Adipose tissue (tissue), 3 donors: ENCODE measurements at regions not wholly inside any gene's neighbourhood (a gene's known extent, or its start where the extent isn't known, plus 50 kb on each side); places are given as distances from the start of the nearest gene placed in this dataset.

Experiments used
- H3K27ac ChIP-seq: one replicate; pipeline ENCODE4 v1.5.1; 2013; ENCODE audit warnings: low read depth, low read length
- WGBS, 3 donors: extraction: QIAGEN DNeasy Blood & Tissue Kit; methylation state at CpG; one replicate each; pipeline ENCODE4 v1.1.7; 2013; 5-methylcytosine and 5-hydroxymethylcytosine counted together
- donor health status: healthy with polysubstance abuse.
- donor health status: Bipolar disorder and iron deficiency.
- donor health status: healthy.

DNA sequence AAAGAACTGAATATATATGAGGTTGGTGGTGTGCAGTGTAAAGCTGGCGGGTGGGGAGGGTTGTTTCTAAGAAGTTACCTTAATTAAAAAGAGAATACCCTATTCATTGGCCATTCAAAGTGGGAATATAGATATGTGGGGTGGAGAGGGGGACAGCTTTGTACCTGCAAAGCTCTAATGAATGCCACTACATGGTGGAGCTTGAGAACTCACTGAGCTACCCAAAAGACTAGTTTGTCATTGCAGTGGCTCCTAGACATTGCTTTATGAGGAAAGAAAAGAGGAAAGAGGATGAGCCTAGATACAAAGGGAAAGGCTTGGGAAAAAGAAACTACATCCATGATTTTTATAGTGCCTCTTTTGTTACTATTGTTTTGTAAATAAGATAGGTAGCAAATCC is 209.9 kb upstream of the SPRY1 start:
- WGBS, 3 donors = 94 to 100% (median 97%) methylated on average over 1 of the region's 1 CpG
- no peak overlapping the region for H3K27ac ChIP-seq

DNA sequence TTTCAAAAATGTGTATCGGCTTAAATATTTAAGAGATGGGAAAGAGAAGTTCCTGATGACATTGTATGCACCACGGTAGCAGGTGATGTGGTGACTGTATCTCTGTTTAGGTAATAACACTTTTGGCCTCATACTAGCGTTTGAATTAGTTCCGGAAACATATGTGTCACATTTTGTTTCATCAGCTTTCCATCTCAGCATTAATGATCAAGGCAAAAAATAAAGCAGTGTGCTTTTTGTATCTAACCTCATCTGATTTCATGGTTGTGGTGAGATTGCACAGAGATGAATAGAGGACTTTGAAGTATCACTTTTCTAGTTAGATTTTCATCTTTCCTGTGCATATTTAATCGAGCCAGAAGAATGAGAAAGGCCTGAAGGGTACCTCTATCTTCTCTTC is 206.4 kb upstream of the SPRY1 start:
- 89 to 92% (median 90%) methylated on average over 5 of the region's 5 CpGs for WGBS, 3 donors

DNA sequence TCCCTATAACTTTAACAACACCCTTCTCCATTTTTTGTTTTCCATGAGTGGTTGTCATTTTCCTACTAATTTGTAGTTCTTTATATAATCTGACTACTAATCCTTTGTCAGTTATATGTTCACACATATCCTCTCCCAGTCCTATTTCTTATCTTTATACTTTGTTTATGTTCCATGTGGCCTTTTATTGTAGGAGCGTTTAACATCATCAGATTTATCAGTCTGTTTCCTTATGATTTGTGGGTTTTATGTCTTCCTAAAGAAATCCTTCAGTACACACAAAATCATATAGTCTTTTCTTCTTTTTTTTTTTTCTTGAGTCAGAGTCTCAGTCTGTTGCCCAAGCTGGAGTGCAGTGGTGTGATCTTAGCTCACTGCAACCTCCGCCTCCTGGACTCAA is 204.9 kb upstream of the SPRY1 start:
- 50 to 91% (median 63%) methylated on average over 2 of the region's 2 CpGs for WGBS, 3 donors
- no peak overlapping the region for H3K27ac ChIP-seq

More for the DNA sequence above, 206.4 kb upstream of the SPRY1 start:
- H3K27ac ChIP-seq = no peak overlapping the region

DNA sequence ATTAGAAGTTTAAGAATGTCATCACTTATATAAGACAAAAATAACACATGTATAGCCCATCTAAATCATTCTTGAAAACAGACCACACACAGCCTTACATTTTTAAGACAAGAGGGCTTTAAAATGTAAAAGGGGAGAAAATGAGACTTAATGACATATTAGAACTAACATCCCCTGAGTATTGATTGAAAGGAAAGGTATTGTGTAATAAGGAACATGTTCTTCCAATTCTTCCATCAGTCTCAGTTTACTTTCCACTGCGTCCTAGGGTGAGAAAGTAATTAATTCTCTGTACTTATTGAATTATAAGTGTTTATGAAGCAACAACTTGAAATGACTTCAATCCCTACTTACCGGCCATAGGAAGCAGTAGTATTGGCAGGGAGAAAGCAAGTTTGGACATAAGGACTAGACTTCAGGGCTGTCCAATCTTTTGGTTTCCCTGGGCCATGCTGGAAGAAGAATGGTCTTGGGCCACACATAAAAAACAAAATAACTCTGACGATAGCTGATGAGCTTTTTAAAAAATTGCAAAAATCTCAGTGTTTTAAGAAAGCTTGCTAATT is 202.7 kb upstream of the SPRY1 start:
- 66 to 92% (median 75%) methylated on average over 3 of the region's 3 CpGs for WGBS, 3 donors
- no peak overlapping the region for H3K27ac ChIP-seq

DNA sequence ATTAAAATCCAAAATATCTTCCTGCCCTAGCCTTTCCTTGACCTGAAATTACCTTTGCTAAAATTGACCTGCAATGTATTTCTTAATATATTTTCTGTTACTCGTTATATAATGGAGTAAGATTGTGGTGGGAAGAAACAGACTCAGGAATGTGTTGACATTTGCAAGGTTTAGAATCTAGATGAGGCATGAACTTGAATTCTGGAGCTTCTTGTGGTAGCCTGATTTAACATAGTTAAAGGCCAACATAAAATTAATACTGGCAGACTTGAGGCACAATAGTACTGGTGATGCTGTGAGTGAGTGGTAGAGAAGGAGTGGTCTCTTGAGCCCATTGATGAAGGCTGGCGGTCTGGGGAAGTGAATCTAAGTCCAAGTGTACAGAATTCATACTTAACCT is 197.9 kb upstream of the SPRY1 start:
- WGBS, 3 donors = 79 to 92% (median 89%) methylated on average over 2 of the region's 2 CpGs
- H3K27ac ChIP-seq = no peak overlapping the region

DNA sequence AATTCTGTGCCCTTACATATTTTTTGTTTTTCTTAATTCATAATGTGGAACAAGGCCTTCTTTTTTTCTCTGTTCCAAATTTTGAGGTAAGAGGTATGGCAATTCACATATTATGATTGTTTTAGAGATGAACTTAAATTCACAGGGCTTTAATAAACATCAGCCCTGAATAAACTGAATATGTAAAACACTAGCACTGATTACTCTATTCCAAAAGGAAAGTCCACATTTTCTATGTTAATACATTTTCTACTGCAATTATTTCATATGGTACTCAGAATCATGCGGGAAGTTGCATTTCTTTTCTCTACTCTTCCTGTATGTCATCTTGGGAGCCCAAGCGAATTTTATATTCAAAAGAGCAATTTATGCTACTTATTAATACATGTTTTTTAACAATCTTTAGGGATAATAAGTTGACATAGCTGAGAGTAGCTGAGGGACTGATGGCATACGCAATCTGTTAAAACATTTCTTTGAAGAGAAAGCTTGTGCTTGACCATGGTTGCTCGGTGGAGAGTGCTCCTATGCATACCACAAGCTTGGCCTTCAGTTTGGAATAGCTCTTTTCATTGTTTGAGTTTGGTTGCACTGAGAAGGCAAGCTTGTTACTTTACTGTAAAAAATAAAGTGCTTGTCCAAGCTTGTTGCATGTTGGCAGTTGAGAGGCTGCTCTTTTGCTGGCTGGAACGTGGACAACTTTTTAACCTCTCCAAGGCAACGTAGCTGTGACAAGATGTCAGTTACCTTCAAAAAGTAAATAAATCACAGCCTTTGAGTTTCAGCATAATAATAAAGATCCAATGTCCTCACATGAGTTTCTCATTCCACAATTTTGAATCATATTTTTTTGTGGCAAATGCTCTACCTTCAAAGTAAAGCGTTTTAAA is 196.3 kb upstream of the SPRY1 start:
- 74 to 90% (median 87%) methylated on average over 7 of the region's 7 CpGs for WGBS, 3 donors
- H3K27ac ChIP-seq = no peak overlapping the region

DNA sequence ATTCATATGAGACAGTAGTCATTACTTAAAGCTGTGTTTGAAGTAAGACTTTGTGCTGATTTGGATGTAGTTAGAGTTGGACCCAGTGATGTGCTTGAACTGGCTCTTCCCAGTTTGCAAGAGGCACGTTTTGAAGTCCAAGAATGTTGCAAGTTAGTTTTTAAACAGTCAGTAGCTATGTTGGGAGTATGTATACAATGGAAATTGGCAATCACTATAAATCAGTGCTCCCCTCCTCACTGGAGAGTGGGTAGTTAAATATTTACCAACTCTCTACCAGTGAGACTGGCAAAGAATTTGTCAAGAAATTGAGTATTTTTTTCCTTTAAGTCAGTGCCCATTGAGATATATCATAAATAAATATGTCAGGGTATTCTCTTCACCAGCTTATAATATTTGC is 191.9 kb upstream of the SPRY1 start:
- WGBS, 3 donors = 0 to 77% (median 68%) methylated on average over 1 of the region's 1 CpG

DNA sequence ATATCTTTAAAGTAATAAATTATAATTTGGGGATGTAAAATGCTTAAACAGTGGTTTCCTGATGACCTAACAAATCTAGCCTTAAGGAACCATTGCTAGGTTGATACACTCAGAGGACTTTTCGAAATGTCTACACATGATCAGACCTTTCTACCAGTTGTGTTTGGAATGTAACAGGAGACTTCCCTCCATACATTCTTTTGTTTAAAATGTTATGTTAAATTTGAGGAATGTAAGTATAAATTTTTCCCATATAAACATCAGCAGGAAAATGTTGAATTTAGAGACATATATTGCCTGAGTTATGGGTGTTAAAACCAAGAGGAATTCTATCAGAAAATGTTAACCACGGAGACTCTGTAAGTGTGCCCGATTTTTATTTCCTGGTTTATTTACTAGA is 190.6 kb upstream of the SPRY1 start:
- 59 to 89% (median 61%) methylated on average over 3 of the region's 3 CpGs for WGBS, 3 donors
- no peak overlapping the region for H3K27ac ChIP-seq

More for the DNA sequence above, 191.9 kb upstream of the SPRY1 start:
- no peak overlapping the region for H3K27ac ChIP-seq

DNA sequence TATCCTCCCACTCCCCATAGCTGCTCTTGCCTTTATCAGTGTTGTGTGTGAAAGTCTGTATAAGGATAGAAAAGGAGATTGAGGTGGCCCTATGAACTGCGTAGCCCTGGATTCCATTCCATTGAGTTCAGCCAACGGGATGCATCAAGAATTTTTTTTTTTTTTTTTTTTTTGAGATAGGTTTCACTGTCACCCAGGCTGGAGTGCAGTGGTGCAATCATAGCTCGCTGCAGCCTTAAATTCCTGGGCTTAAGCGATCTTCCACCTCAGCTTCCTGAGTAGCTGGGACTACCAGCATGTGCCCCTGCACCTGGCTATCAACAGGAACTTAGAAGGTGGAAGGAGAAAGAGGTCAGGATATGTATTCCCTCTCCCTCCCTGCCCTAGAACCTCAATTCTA is 187.2 kb upstream of the SPRY1 start:
- H3K27ac ChIP-seq = no peak overlapping the region
- WGBS, 3 donors = 92 to 97% (median 96%) methylated on average over 4 of the region's 4 CpGs

DNA sequence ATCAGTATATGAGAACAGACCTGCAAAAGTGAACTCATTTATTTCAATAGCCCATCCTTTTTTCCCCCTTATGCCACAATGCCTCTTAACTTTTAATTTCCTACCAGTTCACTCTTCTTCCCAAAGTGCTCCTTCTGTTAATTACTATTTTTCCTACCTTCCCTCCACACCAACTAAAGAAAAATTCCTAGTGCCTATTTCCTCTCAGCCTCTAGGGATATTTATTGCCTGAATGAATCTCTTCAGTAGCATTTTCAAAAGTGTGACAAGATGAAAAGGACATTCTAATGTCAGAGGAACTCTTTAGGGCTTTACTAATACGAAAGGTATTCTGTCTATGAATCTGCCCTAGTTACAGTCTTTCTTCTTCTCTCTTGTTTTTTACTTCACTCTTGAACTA is 181.1 kb upstream of the SPRY1 start:
- H3K27ac ChIP-seq = no peak overlapping the region
- WGBS, 3 donors = 93 to 98% (median 96%) methylated on average over 1 of the region's 1 CpG

DNA sequence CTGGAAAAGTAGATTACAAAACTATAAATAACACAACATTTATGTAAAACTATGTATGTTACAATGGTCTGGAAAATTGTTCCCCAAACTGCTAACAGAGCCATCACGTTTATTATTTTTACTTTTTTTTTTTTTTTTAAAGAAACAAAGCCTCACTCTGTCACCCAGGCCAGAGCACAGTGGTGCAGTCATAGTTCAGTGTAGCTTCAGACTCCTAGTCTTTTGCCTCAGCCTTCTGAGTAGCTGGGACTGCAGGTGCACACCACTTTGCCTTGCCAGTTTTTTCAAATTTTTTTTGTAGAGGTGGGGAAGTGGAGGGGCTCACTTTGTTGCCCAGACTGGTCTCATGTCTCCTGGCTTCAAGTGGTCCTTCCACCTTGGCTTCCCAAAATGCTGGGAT is 180.1 kb upstream of the SPRY1 start:
- H3K27ac ChIP-seq = no peak overlapping the region
- WGBS, 3 donors = 22 to 40% (median 36%) methylated on average over 1 of the region's 1 CpG

DNA sequence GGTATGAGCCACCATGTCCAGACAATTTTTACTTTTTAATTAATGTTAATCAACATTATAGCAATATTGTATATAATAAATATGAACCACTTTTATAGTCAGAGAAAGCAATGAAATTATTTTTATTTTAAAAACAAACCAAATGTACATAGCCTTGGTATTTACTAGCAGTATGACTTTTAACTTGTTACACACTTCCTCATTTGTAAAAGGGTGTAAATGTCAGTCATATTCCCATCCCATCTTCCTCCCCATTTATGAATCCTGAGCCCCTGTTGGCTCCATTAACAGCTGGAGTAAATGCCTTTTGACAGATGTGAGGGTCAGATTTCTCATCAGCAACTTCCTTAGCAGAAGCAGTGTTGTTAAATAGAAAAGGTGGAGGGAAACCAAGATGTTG is 179.6 kb upstream of the SPRY1 start:
- no peak overlapping the region for H3K27ac ChIP-seq

DNA sequence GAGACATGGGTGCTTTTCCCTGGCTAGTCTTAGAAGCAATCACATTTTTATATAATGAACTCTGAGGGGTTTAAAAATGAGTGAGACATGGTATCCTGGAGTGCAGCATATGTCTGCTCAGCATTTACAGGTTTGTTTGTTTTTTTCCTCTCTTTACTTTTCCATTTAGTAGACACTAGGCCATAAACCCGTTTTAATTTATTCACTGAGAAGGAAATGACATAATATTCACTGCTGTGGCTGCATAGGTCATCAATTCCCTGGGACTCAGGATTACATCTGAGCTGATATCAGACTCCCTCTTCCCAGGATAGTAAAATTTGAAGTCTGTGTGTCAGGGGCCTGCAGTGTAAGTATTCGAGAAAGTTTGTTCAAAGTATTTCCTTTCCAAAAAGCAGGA is 178.9 kb upstream of the SPRY1 start:
- 28 to 62% (median 52%) methylated on average over 2 of the region's 2 CpGs for WGBS, 3 donors
- H3K27ac ChIP-seq = no peak overlapping the region

DNA sequence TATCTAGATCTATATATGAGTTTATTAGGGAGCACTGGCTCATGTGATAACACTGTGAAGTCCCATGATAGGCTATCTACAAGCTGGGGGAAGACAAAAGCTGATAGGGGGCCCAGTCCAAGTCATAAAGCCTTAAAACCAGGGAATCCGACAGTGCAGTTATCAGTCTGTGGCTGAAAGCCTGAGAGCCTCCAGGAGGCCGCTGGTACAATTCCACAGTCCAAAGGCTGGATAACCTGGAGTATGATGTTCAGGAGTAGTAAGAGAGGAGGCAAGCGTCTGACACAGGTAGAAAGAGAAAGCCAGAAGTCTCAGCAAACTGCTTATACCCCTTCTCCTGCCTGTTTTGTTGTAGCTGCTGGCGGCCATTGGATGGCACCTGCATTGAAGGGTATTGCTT is 177.6 kb upstream of the SPRY1 start:
- no peak overlapping the region for H3K27ac ChIP-seq
- 98 to 99% (median 98%) methylated on average over 4 of the region's 4 CpGs for WGBS, 3 donors

DNA sequence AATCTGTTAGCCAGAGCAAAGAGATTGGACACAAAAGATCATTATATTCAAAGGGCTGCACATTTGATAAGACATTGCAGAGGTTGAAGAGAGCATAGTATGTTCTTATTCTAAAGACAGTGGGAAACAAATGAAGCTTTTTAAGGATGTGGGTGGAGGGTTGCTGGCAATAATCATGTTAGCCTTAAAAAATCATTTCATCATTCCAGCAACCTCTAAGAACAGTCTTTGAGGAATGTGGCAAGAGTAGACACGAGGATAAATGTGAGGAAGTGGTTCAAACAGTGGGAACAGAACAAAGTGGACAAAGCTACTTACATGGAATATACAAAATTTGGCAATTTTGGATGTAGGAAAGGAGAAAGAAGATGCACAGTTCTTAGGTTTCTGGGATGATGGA is 167.3 kb upstream of the SPRY1 start:
- H3K27ac ChIP-seq = no peak overlapping the region
- WGBS, 3 donors = 55 to 74% (median 58%) methylated on average over 1 of the region's 1 CpG

DNA sequence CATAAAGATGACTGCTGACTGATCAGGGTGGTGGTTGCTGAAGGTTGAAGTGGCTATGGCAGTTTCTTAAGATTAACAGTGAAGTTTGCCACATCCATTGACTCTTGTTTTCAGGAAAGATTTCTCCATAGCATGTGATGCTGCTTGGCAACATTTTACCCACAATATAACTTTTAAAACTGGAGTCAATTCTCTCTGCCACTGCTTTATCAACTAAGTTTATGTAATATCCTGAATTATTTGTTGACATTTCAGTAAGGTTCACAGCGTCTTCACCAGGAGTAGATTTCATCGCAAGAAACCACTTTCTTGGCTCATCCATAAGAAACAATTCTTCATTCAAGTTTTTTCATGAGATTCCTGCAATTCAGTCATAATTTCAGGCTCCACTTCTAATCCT is 166.5 kb upstream of the SPRY1 start:
- 59 to 78% (median 62%) methylated on average over 2 of the region's 2 CpGs for WGBS, 3 donors

DNA sequence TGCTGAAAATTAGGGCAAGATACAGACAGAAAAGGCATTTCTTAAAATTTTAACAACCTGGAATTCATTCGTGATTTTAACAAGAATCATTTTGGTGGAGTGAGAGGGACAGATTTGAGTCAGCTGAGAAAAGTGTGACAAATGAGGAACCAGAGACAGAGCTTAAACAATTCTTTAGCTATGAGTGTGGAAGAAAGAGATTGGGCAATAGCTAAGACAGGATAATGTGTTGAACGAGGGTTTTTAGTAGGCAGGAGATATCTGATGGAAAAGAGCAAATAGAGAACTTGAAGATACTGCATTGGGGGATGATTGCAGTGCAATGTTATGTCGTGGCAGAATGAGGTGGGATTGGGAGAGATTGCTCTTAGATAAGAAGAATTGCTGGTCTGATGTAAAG is 164.2 kb upstream of the SPRY1 start:
- WGBS, 3 donors = 23 to 59% (median 56%) methylated on average over 3 of the region's 3 CpGs
- H3K27ac ChIP-seq = no peak overlapping the region

More for the DNA sequence above, 166.5 kb upstream of the SPRY1 start:
- no peak overlapping the region for H3K27ac ChIP-seq

DNA sequence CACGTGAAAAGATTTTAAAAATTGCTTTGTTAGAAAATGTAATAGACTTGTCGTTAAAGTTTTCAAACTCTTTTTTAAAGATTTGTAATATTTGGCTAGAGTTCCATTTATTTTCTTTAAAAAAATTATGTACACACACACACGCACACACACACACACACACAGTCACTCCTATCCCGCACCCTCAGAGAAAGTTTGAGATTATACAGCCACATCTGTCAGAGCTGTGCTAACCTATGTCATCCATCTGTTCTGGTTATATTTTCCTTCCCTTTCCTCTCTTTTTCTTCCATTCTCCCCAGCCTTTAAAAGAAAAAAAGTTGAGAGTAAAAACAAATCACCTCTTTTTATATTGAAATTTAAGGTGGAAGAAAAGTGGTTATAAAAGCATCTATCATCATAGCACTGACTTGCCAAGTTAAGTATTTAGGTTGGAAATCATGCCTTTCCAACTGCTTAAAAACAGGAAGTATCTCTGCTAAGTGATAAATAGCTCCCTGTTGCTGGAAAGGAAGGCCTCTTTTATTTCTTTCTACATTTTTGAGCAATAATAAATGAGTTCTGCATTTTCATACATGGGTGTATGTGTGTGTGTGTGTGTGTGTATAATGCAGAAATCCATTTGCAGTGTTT is 163.3 kb upstream of the SPRY1 start:
- no peak overlapping the region for H3K27ac ChIP-seq
- 43 to 72% (median 60%) methylated on average over 4 of the region's 4 CpGs for WGBS, 3 donors

DNA sequence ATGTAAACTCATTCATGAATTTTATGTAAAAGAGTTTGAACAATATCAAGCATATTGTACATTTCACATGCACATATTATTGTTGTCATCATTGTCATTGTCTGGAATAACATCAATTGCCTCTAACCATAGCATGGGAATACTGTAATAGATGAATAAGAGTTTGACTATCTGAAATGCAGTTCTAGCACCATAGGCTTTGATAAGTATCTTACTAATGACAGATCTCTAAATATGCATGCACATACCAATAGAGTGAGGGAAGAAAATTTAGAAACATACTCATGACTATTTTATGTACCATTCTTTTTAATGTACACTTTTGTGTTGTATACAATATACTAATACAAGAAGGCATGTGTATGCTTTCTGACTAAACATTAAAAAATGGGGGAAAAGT is 161.6 kb upstream of the SPRY1 start:
- no peak overlapping the region for H3K27ac ChIP-seq

DNA sequence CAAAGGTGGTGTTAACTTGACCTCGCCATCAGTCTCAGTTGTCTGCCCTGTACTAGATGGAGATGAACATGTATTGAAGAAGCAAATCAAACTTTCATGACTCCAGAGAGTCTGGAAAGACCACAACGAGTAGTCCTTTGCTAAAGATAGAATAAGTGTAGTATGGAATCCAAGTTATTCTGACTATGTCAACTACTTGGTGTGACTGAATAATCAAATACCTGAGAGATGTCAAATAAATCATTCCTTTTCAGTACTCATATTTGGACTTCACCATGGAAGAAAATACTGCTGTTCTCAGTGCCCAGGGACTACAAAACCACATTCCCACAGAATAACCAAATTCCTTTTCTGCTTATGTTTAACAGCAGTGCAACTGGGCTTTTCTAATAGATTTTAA is 161.2 kb upstream of the SPRY1 start:
- no peak overlapping the region for H3K27ac ChIP-seq
- WGBS, 3 donors = 78 to 91% (median 82%) methylated on average over 2 of the region's 2 CpGs
